ENCODE measurements at regions not wholly inside any gene's neighbourhood (a gene's known extent, or its start where the extent isn't known, plus 50 kb on each side); places are given as distances from the start of the nearest gene placed in this dataset.

GRCh38 chr12:13630354-13630753 lies 351.0 kb downstream of the GRIN2B start:
- no peak for TF ChIP-seq CTCF (IDR thresholded peaks at IDR 0.05; ENCODE audit: low read depth, low read length, missing control alignments)
- Histone ChIP-seq H3K36me3 (replicated peaks) (no peaks in the 10 kb centered on the region), H3K4me3 (ENCODE audit: low read depth, low read length) (no peak overlapping the region), H3K27ac (no peak overlapping the region), H3K27me3 (replicated peaks) (no peaks in the 10 kb centered on the region)
- in situ Hi-C loops (cut with HindIII; ENCODE audit: low pct_ligation_motif_present, low sequenced_read_pairs), result no loop called here
- no peak for DNase-seq

GRCh38 chr12:13628067-13628466 lies 353.3 kb downstream of the GRIN2B start:
- DNase-seq, result no peak
- no peak for TF ChIP-seq CTCF (IDR thresholded peaks at IDR 0.05; ENCODE audit: low read depth, low read length, missing control alignments)
- no peaks in the 10 kb centered on the region for H3K27me3 ChIP-seq (replicated peaks)
- H3K27ac ChIP-seq, result no peak overlapping the region
- in situ Hi-C loops (cut with HindIII; ENCODE audit: low pct_ligation_motif_present, low sequenced_read_pairs), result no loop called here
- H3K36me3 ChIP-seq (replicated peaks), result no peaks in the 10 kb centered on the region
- no peak overlapping the region for H3K4me3 ChIP-seq (ENCODE audit: low read depth, low read length)

GRCh38 chr12:13627536-13627935 lies 353.9 kb downstream of the GRIN2B start:
- H3K36me3 ChIP-seq (replicated peaks), result no peaks in the 10 kb centered on the region
- H3K4me3 ChIP-seq (ENCODE audit: low read depth, low read length), result no peak overlapping the region
- no peak for DNase-seq
- no peak for TF ChIP-seq CTCF (IDR thresholded peaks at IDR 0.05; ENCODE audit: low read depth, low read length, missing control alignments)
- H3K27me3 ChIP-seq (replicated peaks), result no peaks in the 10 kb centered on the region
- H3K27ac ChIP-seq, result no peak overlapping the region
- in situ Hi-C loops (cut with HindIII; ENCODE audit: low pct_ligation_motif_present, low sequenced_read_pairs), result no loop called here

- in situ Hi-C loops (cut with HindIII; ENCODE audit: low pct_ligation_motif_present, low sequenced_read_pairs), result no loop called here
These were observed 368.1 kb downstream of the GRIN2B start for GRCh38 chr12:13613297-13613696.

GRCh38 chr12:13609894-13610679 lies 371.3 kb downstream of the GRIN2B start:
- no peak overlapping the region for H3K27ac ChIP-seq
- H3K36me3 ChIP-seq (replicated peaks), result no peaks in the 10 kb centered on the region
- H3K27me3 ChIP-seq (replicated peaks), result no peaks in the 10 kb centered on the region
- no peak for TF ChIP-seq CTCF (IDR thresholded peaks at IDR 0.05; ENCODE audit: low read depth, low read length, missing control alignments)
- no peak for DNase-seq
- no peak overlapping the region for H3K4me3 ChIP-seq (ENCODE audit: low read depth, low read length)
- in situ Hi-C loops (cut with HindIII; ENCODE audit: low pct_ligation_motif_present, low sequenced_read_pairs), result no loop called here

More at GRCh38 chr12:13613297-13613696, 368.1 kb downstream of the GRIN2B start:
- no peaks in the 10 kb centered on the region for H3K36me3 ChIP-seq (replicated peaks)
- no peak overlapping the region for H3K27ac ChIP-seq
- TF ChIP-seq CTCF (IDR thresholded peaks at IDR 0.05; ENCODE audit: low read depth, low read length, missing control alignments), result no peak
- DNase-seq, result no peak
- no peaks in the 10 kb centered on the region for H3K27me3 ChIP-seq (replicated peaks)
- no peak overlapping the region for H3K4me3 ChIP-seq (ENCODE audit: low read depth, low read length)

- Histone ChIP-seq H3K27ac (no peak overlapping the region), H3K27me3 (replicated peaks) (no peaks in the 10 kb centered on the region), H3K36me3 (replicated peaks) (no peaks in the 10 kb centered on the region), H3K4me3 (ENCODE audit: low read depth, low read length) (no peak overlapping the region)
- DNase-seq, result no peak
- in situ Hi-C loops (cut with HindIII; ENCODE audit: low pct_ligation_motif_present, low sequenced_read_pairs), result no loop called here
- TF ChIP-seq CTCF (IDR thresholded peaks at IDR 0.05; ENCODE audit: low read depth, low read length, missing control alignments), result no peak
These were observed 375.1 kb downstream of the GRIN2B start for GRCh38 chr12:13606290-13606689.
